Keratinocyte (primary cell): ENCODE measurements at regions not wholly inside any gene's neighbourhood (a gene's known extent, or its start where the extent isn't known, plus 50 kb on each side); places are given as distances from the start of the nearest gene placed in this dataset.

Experiments
- DNase-seq: peaks from one replicate; pipeline ENCODE4 v3.0.0-alpha.2; 2011; ENCODE audit warnings: low read depth, missing footprints, low spot score
- FAIRE-seq: peaks from 2 replicates; lab custom pipeline; 2011; peaks lifted over from hg19 to GRCh38; lab: Jason Lieb, UNC
- H2AFZ ChIP-seq: 2 replicates; pipeline ENCODE4 v1.6.0; 2012; ENCODE audit warnings: low read length, control low read depth, inconsistent platforms; ENCODE audit not compliant: control insufficient read depth
- H3K27ac ChIP-seq: 2 replicates; pipeline ENCODE4 v1.5.1; 2011; ENCODE audit warnings: low read length; ENCODE audit not compliant: control insufficient read depth, insufficient read depth
- H3K27me3 ChIP-seq: 3 replicates; pipeline ENCODE4 v1.6.0; 2011; ENCODE audit warnings: low read length; ENCODE audit not compliant: control insufficient read depth, insufficient read depth; ENCODE audit errors: extremely low read depth
- H3K36me3 ChIP-seq, 2 experiments: 2 replicates in 1 of 2; 3 replicates in 1 of 2; pipeline ENCODE4 v1.5.1; 2011; ENCODE audit warnings: low read length in 2 of 2, mild to moderate bottlenecking in 1 of 2; ENCODE audit not compliant: control insufficient read depth in 2 of 2, insufficient read depth in 2 of 2; ENCODE audit errors: extremely low read depth in 1 of 2
- H3K4me1 ChIP-seq: 3 replicates; pipeline ENCODE4 v1.5.1; 2011; ENCODE audit warnings: low read length; ENCODE audit not compliant: control insufficient read depth, insufficient read depth; ENCODE audit errors: extremely low read depth
- H3K4me2 ChIP-seq: 3 replicates; pipeline ENCODE4 v1.6.0; 2011; ENCODE audit warnings: low read depth, low read length; ENCODE audit not compliant: control insufficient read depth, insufficient read depth; ENCODE audit errors: extremely low read depth
- H3K4me3 ChIP-seq, 3 experiments: fragments of 200-600 bp in 1 of 3; sonication (generic) in 1 of 3; 2 replicates in 2 of 3; 3 replicates in 1 of 3; pipeline ENCODE4 v1.5.1; 2011 to 2016; ENCODE audit warnings: low read length in 3 of 3, mild to moderate bottlenecking in 3 of 3, control low read depth in 2 of 3, inconsistent platforms in 1 of 3, low read depth in 1 of 3, mixed read lengths in 1 of 3, mixed run types in 1 of 3, moderate library complexity in 1 of 3; ENCODE audit not compliant: control insufficient read depth in 2 of 3, insufficient read depth in 2 of 3; ENCODE audit errors: extremely low read depth in 1 of 3
- H3K79me2 ChIP-seq: 2 replicates; pipeline ENCODE4 v1.6.0; 2012; ENCODE audit warnings: low read length; ENCODE audit not compliant: control insufficient read depth, insufficient read depth
- H3K9ac ChIP-seq: 3 replicates; pipeline ENCODE4 v1.6.0; 2011; ENCODE audit warnings: low read length; ENCODE audit not compliant: control insufficient read depth, insufficient read depth; ENCODE audit errors: extremely low read depth
- H3K9me1 ChIP-seq: 3 replicates; pipeline ENCODE4 v1.6.0; 2011; ENCODE audit warnings: low read length; ENCODE audit not compliant: control insufficient read depth, insufficient read depth; ENCODE audit errors: extremely low read depth
- H3K9me3 ChIP-seq: 2 replicates; pipeline ENCODE4 v1.5.1; 2012; ENCODE audit warnings: low read depth, low read length; ENCODE audit not compliant: control insufficient read depth
- H4K20me1 ChIP-seq: 3 replicates; pipeline ENCODE4 v1.6.0; 2011; ENCODE audit warnings: low read length; ENCODE audit not compliant: control insufficient read depth, insufficient read depth; ENCODE audit errors: extremely low read depth
- CTCF ChIP-seq, 3 experiments: IDR thresholded peaks in 1 of 3; conservative IDR thresholded peaks in 1 of 3; optimal IDR thresholded peaks in 1 of 3; 2 replicates in 2 of 3; 3 replicates in 1 of 3; pipeline versions ENCODE3 to v1.5.1; 2011; ENCODE audit warnings: low read length in 3 of 3, mild to moderate bottlenecking in 3 of 3, moderate library complexity in 2 of 3, control low read depth in 1 of 3, inconsistent platforms in 1 of 3; ENCODE audit not compliant: insufficient read depth in 2 of 3; ENCODE audit errors: extremely low read depth in 1 of 3
- EZH2 ChIP-seq: IDR thresholded peaks from one replicate; pipeline ENCODE4 v1.6.1; 2012; ENCODE audit warnings: inconsistent platforms, mild to moderate bottlenecking, low read length, moderate library complexity
- dilution Hi-C: fragments of 300-500 bp; cut with MboI; formaldehyde crosslinking; loops from one replicate; pipeline ENCODE4 v1.7.0; 2020; ENCODE audit warnings: low sequenced_read_pairs; ENCODE audit not compliant: extremely low pct_ligation_motif_present

DNA sequence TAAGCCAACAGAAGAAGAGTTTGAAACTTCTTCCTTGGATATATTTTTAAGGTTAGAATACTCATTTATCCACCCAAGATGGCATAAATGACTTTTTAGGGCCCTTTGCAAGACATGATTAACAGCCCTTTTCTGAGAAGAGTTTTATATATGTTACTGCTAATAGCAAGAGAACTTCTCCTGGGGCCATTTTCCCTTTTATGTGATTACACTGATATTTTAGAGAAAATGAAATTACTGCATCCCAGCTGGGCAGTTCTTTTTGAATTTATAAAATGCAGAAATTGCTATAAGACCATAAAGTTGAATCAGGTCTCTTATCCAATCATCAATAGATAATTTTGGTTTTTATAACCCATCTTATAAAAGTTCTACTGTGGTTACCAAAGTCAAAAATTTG is 161.3 kb upstream of the RFX3 start:
- Histone ChIP-seq H3K4me1 (no peaks in the 10 kb centered on the region), H3K9me3 (no peaks in the 10 kb centered on the region), H3K27me3 (no peaks in the 10 kb centered on the region), H2AFZ (no peak overlapping the region), H3K4me2 (no peak overlapping the region), H3K9ac (no peak overlapping the region), H3K79me2 (no peaks in the 10 kb centered on the region), H3K4me3 (no peak overlapping the region), H3K27ac (no peak overlapping the region), H3K9me1 (no peaks in the 10 kb centered on the region), H3K36me3 (no peaks in the 10 kb centered on the region), H4K20me1 (no peaks in the 10 kb centered on the region)
- FAIRE-seq, result no peak
- dilution Hi-C loops, result no loop called here
- no peak for DNase-seq
- no peak for TF ChIP-seq CTCF (optimal IDR thresholded peaks at IDR 0.05 in 1 of 3, IDR thresholded peaks at IDR 0.05 in 1 of 3, conservative IDR thresholded peaks at IDR 0.05 in 1 of 3; ENCODE audit: extremely low read depth in 1 of 3, insufficient read depth in 2 of 3, low read length in 3 of 3)
- no peak for TF ChIP-seq EZH2

- FAIRE-seq, result no peak
These were observed 156.4 kb upstream of the RFX3 start for GRCh38 chr9:3682186-3682585.

More at GRCh38 chr9:3682186-3682585, 156.4 kb upstream of the RFX3 start:
- dilution Hi-C loops, result no loop called here
- TF ChIP-seq CTCF (optimal IDR thresholded peaks at IDR 0.05 in 1 of 3, IDR thresholded peaks at IDR 0.05 in 1 of 3, conservative IDR thresholded peaks at IDR 0.05 in 1 of 3; ENCODE audit: extremely low read depth in 1 of 3, insufficient read depth in 2 of 3, low read length in 3 of 3) (no peak), EZH2 (no peak)
- no peak for DNase-seq
- Histone ChIP-seq H2AFZ (no peak overlapping the region), H4K20me1 (no peaks in the 10 kb centered on the region), H3K9ac (no peak overlapping the region), H3K36me3 (no peaks in the 10 kb centered on the region), H3K9me1 (no peaks in the 10 kb centered on the region), H3K9me3 (no peaks in the 10 kb centered on the region), H3K4me1 (no peaks in the 10 kb centered on the region), H3K27ac (no peak overlapping the region), H3K79me2 (no peaks in the 10 kb centered on the region), H3K27me3 (no peaks in the 10 kb centered on the region), H3K4me2 (no peak overlapping the region), H3K4me3 (no peak overlapping the region)
